KMS-11 (cell line): ENCODE measurements at regions not wholly inside any gene's neighbourhood (a gene's known extent, or its start where the extent isn't known, plus 50 kb on each side); places are given as distances from the start of the nearest gene placed in this dataset.

Source experiments
- H2AFZ ChIP-seq: fragments of 200-600 bp; sonication (generic); 2 replicates; pipeline ENCODE4 v1.6.1; 2016; ENCODE audit warnings: antibody characterized with exemption, mixed run types, low read depth
- H3K27ac ChIP-seq: fragments of 200-600 bp; sonication (generic); 2 replicates; pipeline ENCODE4 v1.6.1; 2016; ENCODE audit warnings: mild to moderate bottlenecking, mixed run types
- H3K27me3 ChIP-seq: fragments of 200-600 bp; sonication (generic); 2 replicates; pipeline ENCODE4 v1.6.1; 2017; ENCODE audit warnings: mild to moderate bottlenecking, low read depth, mixed run types, moderate library complexity; ENCODE audit not compliant: insufficient read depth
- H3K36me3 ChIP-seq: fragments of 200-600 bp; sonication (generic); 2 replicates; pipeline ENCODE4 v1.6.1; 2017; ENCODE audit warnings: mild to moderate bottlenecking, mixed run types; ENCODE audit not compliant: insufficient read depth
- H3K4me1 ChIP-seq: fragments of 200-600 bp; sonication (generic); 2 replicates; pipeline ENCODE4 v1.6.1; 2016; ENCODE audit warnings: mild to moderate bottlenecking, low read depth, mixed run types; ENCODE audit not compliant: poor library complexity, severe bottlenecking
- H3K4me2 ChIP-seq: fragments of 200-600 bp; sonication (generic); 2 replicates; pipeline ENCODE4 v1.7.0; 2016; ENCODE audit warnings: mild to moderate bottlenecking, mixed run types
- H3K4me3 ChIP-seq: fragments of 200-600 bp; sonication (generic); IDR thresholded peaks from 2 replicates; pipeline ENCODE4 v1.6.1; 2017; ENCODE audit warnings: low read depth, low read length, mixed read lengths; ENCODE audit not compliant: insufficient read depth
- H3K79me2 ChIP-seq: fragments of 200-600 bp; sonication (generic); 2 replicates; pipeline ENCODE4 v1.6.1; 2016; ENCODE audit warnings: low read depth, mixed run types; ENCODE audit not compliant: insufficient read depth
- H3K9ac ChIP-seq: fragments of 200-600 bp; sonication (generic); 2 replicates; pipeline ENCODE4 v1.6.1; 2016; ENCODE audit warnings: mild to moderate bottlenecking, mixed run types
- H4K20me1 ChIP-seq: fragments of 200-600 bp; sonication (generic); 2 replicates; pipeline ENCODE4 v1.6.1; 2016; ENCODE audit warnings: mild to moderate bottlenecking, mixed run types; ENCODE audit not compliant: insufficient read depth
- TF ChIP-seq, protein P1 (sequence below): fragments of 200-600 bp; sonication (generic); conservative IDR thresholded peaks from 2 replicates; pipeline ENCODE4 v1.6.1; 2017; ENCODE audit warnings: low read depth, mild to moderate bottlenecking, antibody characterized with exemption, low read length, moderate library complexity, mixed read lengths

- TF ChIP-seq, protein P1, sequence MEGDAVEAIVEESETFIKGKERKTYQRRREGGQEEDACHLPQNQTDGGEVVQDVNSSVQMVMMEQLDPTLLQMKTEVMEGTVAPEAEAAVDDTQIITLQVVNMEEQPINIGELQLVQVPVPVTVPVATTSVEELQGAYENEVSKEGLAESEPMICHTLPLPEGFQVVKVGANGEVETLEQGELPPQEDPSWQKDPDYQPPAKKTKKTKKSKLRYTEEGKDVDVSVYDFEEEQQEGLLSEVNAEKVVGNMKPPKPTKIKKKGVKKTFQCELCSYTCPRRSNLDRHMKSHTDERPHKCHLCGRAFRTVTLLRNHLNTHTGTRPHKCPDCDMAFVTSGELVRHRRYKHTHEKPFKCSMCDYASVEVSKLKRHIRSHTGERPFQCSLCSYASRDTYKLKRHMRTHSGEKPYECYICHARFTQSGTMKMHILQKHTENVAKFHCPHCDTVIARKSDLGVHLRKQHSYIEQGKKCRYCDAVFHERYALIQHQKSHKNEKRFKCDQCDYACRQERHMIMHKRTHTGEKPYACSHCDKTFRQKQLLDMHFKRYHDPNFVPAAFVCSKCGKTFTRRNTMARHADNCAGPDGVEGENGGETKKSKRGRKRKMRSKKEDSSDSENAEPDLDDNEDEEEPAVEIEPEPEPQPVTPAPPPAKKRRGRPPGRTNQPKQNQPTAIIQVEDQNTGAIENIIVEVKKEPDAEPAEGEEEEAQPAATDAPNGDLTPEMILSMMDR: no peak
- Histone ChIP-seq H3K9ac (no peak overlapping the region), H3K27ac (no peak overlapping the region), H3K4me3 (no peak overlapping the region), H3K27me3 (no peaks in the 10 kb centered on the region), H3K79me2 (no peaks in the 10 kb centered on the region), H3K4me1 (no peaks in the 10 kb centered on the region), H3K4me2 (no peak overlapping the region), H2AFZ (no peak overlapping the region), H4K20me1 (no peaks in the 10 kb centered on the region), H3K36me3 (no peaks in the 10 kb centered on the region)
These were observed 323.1 kb downstream of the TENT4A start for GRCh38 chr5:7036192-7036835.

GRCh38 chr5:7039074-7039473 lies 325.8 kb downstream of the TENT4A start:
- no peak overlapping the region for H2AFZ ChIP-seq
- H4K20me1 ChIP-seq: no peaks in the 10 kb centered on the region
- no peak overlapping the region for H3K4me2 ChIP-seq
- no peaks in the 10 kb centered on the region for H3K27me3 ChIP-seq
- H3K4me3 ChIP-seq: no peak overlapping the region
- no peaks in the 10 kb centered on the region for H3K4me1 ChIP-seq
- no peaks in the 10 kb centered on the region for H3K36me3 ChIP-seq
- TF ChIP-seq, protein P1: no peak
- no peak overlapping the region for H3K9ac ChIP-seq
- no peak overlapping the region for H3K27ac ChIP-seq
- H3K79me2 ChIP-seq: no peaks in the 10 kb centered on the region

DNA sequence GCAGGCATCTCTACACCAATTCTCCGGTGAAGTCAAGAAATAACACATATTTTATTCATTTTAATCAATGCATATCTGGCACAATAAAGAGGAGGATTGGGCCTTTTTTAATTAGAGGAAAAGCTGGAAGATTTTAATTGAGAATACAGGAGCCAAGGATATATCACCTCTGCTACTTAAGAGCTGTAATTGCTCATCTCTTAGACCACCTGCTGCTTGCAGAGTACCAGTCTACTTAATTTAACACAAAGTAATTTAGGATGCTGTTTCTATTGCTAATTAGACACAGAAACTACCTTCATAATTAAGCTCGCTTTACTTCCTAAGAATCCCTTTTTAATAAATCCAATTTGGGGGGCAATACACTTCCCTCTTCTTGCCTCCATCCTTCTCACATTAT lies 326.9 kb downstream of the TENT4A start:
- no peaks in the 10 kb centered on the region for H3K79me2 ChIP-seq
- no peaks in the 10 kb centered on the region for H3K27me3 ChIP-seq
- no peak overlapping the region for H2AFZ ChIP-seq
- H3K4me3 ChIP-seq: no peak overlapping the region
- H4K20me1 ChIP-seq: no peaks in the 10 kb centered on the region
- no peaks in the 10 kb centered on the region for H3K4me1 ChIP-seq
- H3K4me2 ChIP-seq: no peak overlapping the region
- H3K9ac ChIP-seq: no peak overlapping the region
- TF ChIP-seq, protein P1: no peak
- H3K27ac ChIP-seq: no peak overlapping the region
- H3K36me3 ChIP-seq: no peaks in the 10 kb centered on the region

- TF ChIP-seq, protein P1: no peak
- H3K36me3 ChIP-seq: no peaks in the 10 kb centered on the region
These were observed 330.6 kb downstream of the TENT4A start for GRCh38 chr5:7043797-7044196.

More at GRCh38 chr5:7043797-7044196, 330.6 kb downstream of the TENT4A start:
- H3K27me3 ChIP-seq: no peaks in the 10 kb centered on the region
- H3K79me2 ChIP-seq: no peaks in the 10 kb centered on the region
- H2AFZ ChIP-seq: no peak overlapping the region
- no peak overlapping the region for H3K27ac ChIP-seq
- no peak overlapping the region for H3K9ac ChIP-seq
- H3K4me3 ChIP-seq: no peak overlapping the region
- H3K4me1 ChIP-seq: no peaks in the 10 kb centered on the region
- H3K4me2 ChIP-seq: no peak overlapping the region
- no peaks in the 10 kb centered on the region for H4K20me1 ChIP-seq
